SIG-M5 treated with dmso at 0.1 percent for 504 hours (cell line): ENCODE measurements at regions not wholly inside any gene's neighbourhood (a gene's known extent, or its start where the extent isn't known, plus 50 kb on each side); places are given as distances from the start of the nearest gene placed in this dataset.

ENCODE experiments used
- DNase-seq: peaks from one replicate; lab custom pipeline; 2025; ENCODE audit not compliant: unreplicated experiment; lab: John Stamatoyannopoulos, UW

DNA sequence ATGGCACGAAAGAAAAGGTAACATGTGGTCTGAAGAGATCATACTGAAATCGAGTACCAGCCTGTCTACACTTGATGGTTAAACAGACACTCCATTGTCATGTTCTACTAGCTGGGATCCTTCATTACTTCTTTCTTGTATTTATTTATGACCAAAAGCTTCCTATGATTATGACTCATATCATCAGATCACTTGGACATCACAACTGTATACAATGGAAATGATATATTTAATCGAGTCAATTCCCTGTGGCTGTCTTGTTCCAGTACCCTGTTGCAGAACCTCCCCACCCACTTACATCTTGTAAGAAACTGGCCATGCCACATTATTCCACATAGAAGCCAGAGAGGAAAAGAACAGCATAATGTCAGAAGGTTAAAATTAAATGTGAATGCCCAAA lies 358.9 kb downstream of the ZEB2 start:
- no peak for DNase-seq

GRCh38 chr2:144159240-144159639 lies 360.7 kb downstream of the ZEB2 start:
- DNase-seq: no peak

GRCh38 chr2:144158096-144158495 lies 361.8 kb downstream of the ZEB2 start:
- DNase-seq: no peak

DNA sequence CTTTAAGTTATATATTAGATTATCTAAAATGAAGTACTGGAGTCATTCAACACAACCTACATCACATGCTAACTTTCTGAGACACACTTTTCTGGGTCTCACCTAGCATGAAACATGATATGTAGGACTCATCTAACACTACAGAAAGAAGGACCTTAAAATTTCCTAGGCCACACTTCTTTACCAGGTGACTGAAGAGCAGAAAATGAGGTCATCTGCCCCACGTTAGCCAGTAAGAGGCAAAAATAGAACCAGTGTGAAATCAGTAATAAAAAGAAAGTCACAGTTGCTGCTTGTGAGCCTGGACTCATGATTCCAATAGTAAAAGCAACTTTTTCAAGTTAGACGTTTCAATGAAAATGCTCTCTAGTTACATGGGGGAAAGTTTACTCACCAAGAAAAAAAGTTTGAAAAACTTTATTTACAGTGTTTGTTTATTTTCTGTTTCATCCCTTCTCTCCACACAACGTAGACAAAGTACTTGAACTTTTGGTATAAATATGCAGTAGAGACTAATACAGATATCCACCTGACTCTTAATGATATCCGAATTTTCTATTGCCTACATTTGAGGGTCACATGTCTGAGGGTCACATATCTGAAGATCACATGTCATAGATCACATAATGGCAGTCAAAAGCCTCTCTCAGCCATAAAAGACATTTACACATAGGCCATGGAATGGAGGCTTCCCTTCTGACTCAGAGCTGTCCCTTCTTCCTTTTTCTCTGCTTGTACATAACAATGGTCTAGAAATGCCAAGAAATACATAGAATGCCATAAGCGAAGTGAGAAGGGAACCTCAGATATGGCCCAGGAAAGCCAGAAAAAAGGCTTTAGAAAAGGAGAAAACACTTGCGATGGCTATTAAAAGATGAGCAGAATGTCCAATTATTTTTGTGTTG lies 362.9 kb downstream of the ZEB2 start:
- DNase-seq: peak; percentile 4

- no peak for DNase-seq
These were observed 365.7 kb downstream of the ZEB2 start for GRCh38 chr2:144154205-144154604.

DNA sequence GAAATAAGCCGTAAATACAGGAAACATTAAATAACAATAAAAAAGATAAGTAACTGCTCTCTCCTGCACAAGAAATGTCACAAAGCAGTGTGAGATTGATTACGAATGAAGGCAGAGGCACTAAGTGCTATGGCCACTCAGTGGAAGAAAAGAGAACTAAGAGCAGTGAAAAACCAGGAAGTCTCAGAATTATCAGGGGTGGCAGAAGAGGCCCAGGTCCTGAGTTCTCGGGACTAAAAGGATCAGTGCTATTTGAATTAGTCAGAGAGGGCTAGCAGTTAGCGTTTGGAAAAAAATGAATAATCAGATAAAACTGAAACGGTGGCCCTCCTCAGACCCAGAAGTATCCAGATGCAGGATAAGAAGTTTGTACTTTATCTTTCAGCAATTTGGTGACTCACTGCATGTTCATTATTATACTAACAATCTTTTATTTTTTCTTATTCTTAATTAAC lies 367.1 kb downstream of the ZEB2 start:
- peak; percentile 49 for DNase-seq

- no peak for DNase-seq
These were observed 368.1 kb downstream of the ZEB2 start for GRCh38 chr2:144151851-144152250.

- no peak for DNase-seq
These were observed 368.5 kb downstream of the ZEB2 start for GRCh38 chr2:144151405-144151804.

DNA sequence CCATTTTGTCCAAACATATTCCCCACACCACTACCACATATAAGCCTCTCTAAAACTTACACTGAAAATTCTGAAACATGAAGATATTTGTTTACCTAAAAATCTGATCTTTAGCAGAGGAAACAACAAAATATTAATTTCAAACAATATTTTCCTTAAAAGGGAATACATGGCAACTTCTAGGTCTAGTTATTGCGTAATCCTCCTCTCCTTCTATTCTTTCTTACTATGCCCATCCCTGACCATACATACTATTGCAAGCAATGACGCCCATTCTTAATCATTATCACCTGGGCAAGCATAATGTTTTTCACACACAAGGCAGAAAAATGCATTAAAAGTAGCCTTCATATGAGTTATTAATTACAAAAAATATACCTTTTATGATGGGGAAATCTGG lies 372.6 kb downstream of the ZEB2 start:
- DNase-seq: no peak

DNA sequence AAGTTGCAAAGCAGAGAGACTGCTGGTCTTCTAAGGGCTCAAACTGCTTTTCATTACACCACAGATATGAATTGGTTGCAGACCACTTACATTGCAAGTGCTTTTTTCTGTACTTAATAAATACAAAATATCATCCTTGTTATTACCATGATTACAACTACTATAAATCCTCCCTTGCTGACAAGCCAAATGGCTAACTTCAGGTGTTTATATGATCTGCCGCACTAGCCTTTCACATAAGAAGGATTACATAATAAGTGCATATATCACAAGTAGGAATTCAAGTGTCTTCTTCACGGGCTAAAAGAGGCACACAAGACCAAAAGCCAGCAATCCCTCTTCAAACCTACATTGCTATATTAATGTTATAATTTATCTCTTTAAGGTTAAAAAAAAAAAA lies 373.0 kb downstream of the ZEB2 start:
- DNase-seq: no peak

DNA sequence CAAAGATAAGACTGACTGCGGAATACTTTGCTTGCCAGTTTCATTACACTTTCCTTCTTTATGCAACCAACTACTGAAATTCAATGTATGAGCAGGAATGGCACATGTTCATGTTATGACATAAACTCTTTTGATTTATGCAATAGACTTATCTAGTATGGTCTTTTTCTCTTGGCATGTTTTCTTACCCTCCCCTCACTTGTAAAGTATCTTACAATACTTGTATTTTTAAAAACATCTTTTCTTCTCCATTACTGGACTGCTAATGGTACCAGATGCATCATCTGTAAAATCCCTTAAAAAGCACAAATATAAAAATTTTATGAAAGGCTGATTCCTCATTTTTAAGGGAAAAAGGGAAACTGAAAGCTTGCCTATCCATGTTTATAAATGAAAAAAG lies 373.8 kb downstream of the ZEB2 start:
- DNase-seq: no peak

DNA sequence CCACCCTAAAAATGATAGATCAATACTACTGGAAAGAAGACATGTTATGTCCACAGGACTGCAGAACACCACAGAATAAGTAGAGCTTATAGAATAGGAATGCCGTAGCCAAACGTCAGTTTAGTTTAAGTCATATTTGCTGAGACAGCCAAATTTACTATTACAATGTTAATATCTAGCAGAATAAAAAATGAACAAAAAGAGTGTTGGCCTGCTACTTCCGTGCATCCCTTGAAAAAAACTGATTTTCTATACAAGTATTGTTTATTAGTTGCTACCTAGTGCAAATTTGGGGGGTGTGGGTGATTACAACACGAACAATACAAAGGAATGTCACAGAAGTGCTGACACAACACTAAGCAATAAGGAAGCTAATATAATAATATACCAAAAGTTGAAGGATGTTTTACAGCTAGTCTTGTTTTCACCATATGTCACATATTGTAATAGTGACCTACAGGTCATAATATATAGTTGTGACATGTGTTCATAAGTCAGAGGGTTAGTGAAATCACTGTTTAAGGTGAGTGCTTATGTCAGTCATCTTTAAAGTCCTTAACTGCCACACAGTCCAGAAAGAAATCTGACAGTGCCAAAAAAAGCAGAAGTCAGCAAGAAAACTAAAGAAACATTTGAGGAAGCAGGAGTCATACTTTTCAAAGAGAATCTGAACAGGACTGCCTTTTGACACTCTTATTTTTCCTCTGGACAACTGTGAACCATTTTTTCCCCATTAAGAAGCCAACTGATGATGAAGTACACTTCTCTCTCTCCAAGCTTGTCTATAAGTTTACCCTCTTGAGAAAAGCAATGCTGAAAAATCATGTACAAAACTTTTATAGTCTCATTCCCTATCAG lies 376.4 kb downstream of the ZEB2 start:
- peak; percentile 70 for DNase-seq

DNA sequence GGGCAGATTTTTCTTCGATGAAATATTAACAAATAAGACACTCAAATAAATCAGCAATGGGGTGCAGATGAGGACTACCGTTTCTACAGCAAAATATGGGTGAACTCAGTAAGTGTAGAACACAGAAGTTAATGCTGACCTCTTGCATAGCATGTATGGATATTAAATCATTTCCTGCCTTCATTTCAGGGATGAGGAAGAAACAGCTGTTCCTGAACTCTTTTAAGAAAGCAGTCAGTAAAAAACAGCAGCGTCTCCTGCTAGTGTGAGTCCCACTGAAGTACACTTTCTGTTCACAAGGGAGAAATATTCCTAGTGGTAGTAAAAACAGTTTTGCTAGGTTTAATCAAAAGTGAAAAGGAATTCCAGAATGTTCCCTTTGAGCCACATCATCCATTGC lies 379.0 kb downstream of the ZEB2 start:
- DNase-seq: no peak

DNA sequence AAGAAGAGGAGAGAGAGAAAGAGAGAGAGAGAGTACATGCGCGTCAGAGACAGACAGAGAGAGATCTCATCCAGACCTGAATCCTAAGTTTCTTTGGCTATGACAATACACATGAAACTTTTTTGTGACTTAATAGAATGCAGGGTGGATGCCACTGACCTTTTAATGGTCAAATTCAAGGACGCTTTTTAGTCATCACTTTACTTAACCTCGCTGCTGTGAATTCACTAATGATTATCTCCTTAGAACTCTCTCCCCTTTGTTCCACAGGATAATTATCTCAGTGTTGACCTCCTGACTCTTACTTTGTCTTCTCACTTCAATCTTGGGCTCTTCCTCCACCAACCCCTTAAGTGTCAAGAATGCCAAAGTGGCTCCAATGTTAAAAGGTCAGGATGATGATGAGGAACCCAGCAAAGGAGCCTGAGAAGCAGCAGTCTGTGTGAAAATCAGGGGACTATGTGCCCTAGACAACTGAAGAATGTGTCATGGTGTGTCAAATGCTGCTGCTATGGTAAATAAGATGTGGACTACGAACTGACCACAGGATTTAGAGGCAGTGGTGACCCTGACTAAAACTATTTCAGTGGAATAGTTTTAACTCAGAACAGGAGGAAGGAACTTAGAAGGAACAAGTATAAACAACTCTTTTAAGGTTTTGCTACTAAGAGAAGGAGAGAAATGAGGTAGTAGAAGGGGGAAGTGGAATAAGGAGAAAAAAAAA lies 382.1 kb downstream of the ZEB2 start:
- peak; percentile 15 for DNase-seq

GRCh38 chr2:144137272-144137671 lies 382.6 kb downstream of the ZEB2 start:
- no peak for DNase-seq

- DNase-seq: no peak
These were observed 383.5 kb downstream of the ZEB2 start for GRCh38 chr2:144136297-144137010.

DNA sequence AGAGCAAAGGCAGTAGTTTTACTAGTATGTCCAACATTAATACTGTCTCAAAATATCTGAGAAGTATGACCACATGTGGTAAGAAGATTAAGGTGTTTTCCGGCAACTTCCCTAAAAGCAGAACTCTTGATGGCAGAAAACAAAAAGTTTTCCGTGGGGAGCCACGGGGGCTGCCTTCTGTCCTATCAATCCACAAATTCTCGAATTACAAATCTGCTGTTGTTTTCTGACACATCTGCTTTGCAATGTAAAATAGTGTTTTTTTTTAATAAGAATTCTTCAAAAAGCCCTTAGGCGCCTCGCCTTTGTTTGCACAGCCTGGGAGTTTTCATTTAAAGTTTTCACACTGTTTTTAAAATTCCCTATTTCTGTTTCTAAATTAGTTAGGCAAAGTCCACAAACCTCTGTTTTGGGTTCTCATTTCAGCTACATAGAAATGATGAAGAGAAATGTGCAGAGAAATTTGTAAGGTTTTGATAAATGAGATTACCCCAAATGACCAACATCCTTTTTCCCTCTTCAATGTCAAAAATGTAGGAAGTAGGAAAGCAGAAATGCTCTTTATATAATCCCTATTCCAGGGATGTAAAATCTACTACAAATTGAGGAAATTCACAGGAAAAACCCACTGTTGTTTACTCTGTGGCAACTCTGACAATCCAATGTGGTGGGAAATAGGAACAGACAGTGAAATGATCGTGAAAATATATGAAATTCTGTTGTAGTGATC lies 385.8 kb downstream of the ZEB2 start:
- no peak for DNase-seq

GRCh38 chr2:144132357-144132756 lies 387.6 kb downstream of the ZEB2 start:
- no peak for DNase-seq

DNA sequence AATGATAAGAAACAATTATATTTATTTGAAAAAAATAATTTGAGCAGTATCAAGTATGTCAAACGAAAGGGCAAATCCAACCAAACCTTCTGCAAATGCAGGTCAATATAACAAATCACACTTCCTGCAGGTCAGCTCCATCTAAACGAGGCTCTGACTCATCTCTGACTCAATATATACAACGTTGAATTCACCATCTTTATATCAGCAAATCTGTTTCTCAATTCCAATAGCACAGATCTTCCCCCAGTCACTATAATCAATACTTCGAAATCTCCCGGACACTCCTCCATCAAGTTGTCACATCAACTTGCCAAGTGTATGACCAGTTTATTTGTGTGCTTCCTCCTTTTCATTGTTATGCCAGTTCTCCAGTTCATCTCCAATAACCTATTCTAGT lies 388.9 kb downstream of the ZEB2 start:
- no peak for DNase-seq

GRCh38 chr2:144130551-144130950 lies 389.4 kb downstream of the ZEB2 start:
- DNase-seq: no peak
